Chondrocyte (in vitro differentiated cells): ENCODE measurements at regions not wholly inside any gene's neighbourhood (a gene's known extent, or its start where the extent isn't known, plus 50 kb on each side); places are given as distances from the start of the nearest gene placed in this dataset.

Source experiments
- DNase-seq: peaks from one replicate; pipeline ENCODE4 v3.0.0; 2021; ENCODE audit warnings: mixed read lengths, low spot score
- H3K27ac Mint-ChIP-seq: one replicate; pipeline ENCODE4 v1.8.0; 2021; ENCODE audit warnings: mild to moderate bottlenecking, moderate library complexity, mixed read lengths; ENCODE audit not compliant: unreplicated experiment
- H3K27me3 Mint-ChIP-seq: 2 replicates; pipeline ENCODE4 v1.8.0; 2021; ENCODE audit warnings: low read depth, mixed read lengths
- H3K36me3 Mint-ChIP-seq: 2 replicates; pipeline ENCODE4 v1.8.0; 2021; ENCODE audit warnings: low read depth, mixed read lengths
- H3K4me1 Mint-ChIP-seq: 2 replicates; pipeline ENCODE4 v1.8.0; 2021; ENCODE audit warnings: low read depth, mild to moderate bottlenecking, mixed read lengths
- H3K4me3 Mint-ChIP-seq: one replicate; pipeline ENCODE4 v1.8.0; 2021; ENCODE audit warnings: mild to moderate bottlenecking, moderate library complexity, mixed read lengths; ENCODE audit not compliant: unreplicated experiment
- H3K9me3 Mint-ChIP-seq: 2 replicates; pipeline ENCODE4 v1.8.0; 2021; ENCODE audit warnings: low read depth, mixed read lengths
- TF ChIP-seq, protein P1 (sequence below): fragments of 200-600 bp; sonication (generic); IDR thresholded peaks from 2 replicates; pipeline ENCODE4 v1.5.0; 2021; ENCODE audit warnings: antibody characterized with exemption, mild to moderate bottlenecking, moderate library complexity

DNA sequence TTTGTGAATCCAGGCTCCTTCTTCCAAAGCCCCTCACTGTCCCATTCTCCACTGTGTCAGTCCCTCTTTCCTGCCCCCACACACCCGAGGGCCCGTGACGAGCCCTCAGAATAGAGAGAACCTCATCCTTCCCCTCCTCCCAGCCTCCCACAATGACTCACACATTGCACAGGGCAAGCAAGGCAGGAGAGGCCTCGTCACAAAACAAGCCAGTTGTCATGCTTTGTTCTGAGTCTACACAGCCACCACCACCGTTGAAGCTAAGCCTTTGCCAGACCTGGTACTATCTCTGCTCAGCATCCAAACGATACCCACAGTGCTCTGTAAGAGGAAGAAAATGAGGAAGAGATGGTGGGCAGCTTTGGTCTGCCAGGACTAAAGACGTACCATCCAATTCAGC lies 142.2 kb upstream of the ZNF366 start:
- TF ChIP-seq, protein P1, sequence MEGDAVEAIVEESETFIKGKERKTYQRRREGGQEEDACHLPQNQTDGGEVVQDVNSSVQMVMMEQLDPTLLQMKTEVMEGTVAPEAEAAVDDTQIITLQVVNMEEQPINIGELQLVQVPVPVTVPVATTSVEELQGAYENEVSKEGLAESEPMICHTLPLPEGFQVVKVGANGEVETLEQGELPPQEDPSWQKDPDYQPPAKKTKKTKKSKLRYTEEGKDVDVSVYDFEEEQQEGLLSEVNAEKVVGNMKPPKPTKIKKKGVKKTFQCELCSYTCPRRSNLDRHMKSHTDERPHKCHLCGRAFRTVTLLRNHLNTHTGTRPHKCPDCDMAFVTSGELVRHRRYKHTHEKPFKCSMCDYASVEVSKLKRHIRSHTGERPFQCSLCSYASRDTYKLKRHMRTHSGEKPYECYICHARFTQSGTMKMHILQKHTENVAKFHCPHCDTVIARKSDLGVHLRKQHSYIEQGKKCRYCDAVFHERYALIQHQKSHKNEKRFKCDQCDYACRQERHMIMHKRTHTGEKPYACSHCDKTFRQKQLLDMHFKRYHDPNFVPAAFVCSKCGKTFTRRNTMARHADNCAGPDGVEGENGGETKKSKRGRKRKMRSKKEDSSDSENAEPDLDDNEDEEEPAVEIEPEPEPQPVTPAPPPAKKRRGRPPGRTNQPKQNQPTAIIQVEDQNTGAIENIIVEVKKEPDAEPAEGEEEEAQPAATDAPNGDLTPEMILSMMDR: no peak
- DNase-seq: no peak
- peaks cover 13% of the 10 kb centered on the region for H3K4me1 Mint-ChIP-seq
- H3K4me3 Mint-ChIP-seq: no peak overlapping the region
- H3K27ac Mint-ChIP-seq: no peak overlapping the region
- no peaks in the 10 kb centered on the region for H3K9me3 Mint-ChIP-seq
- no peaks in the 10 kb centered on the region for H3K36me3 Mint-ChIP-seq
- H3K27me3 Mint-ChIP-seq: no peaks in the 10 kb centered on the region

DNA sequence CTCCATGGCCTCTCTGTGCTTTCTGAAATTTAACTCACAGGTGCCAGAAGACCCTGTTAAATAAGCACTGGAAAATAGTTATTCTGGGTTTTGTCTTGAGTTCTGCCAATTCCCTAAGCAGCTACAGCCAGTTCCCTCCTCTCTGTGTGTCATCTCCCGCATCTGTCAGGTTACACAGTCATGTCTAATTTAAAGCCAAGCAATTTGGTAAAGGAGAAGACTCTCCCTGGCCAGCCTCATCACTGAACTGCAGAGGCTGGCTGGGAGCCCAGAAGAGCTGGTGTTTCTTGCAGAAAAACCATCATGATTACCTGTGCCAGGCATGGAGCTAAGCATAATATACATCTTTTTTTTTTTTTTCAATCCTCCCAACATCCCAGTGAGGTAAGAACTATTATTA lies 141.3 kb upstream of the ZNF366 start:
- no peaks in the 10 kb centered on the region for H3K36me3 Mint-ChIP-seq
- H3K4me1 Mint-ChIP-seq: peaks cover 12% of the 10 kb centered on the region
- H3K9me3 Mint-ChIP-seq: no peaks in the 10 kb centered on the region
- DNase-seq: no peak
- TF ChIP-seq, protein P1: no peak
- H3K27me3 Mint-ChIP-seq: no peaks in the 10 kb centered on the region
- no peak overlapping the region for H3K4me3 Mint-ChIP-seq
- H3K27ac Mint-ChIP-seq: no peak overlapping the region

DNA sequence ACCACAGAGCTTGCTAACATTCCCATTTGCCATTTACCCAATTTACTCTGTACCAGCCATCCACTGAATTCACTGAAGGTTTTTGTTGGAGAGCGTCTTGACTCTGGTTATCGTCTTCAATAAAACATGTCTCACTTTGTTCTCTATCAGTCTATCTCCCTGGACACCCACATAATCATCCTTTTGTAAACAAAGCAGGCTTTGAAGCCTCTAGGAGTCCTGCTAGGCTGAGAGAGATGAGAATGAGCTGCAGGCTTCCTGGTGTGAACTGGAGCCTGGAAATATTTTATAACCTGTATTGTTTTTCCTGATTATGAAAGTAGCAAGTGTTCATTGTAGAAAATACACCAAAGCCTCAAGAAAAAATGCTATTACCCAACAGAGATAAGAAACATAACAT lies 140.6 kb upstream of the ZNF366 start:
- Mint-ChIP-seq H3K27ac (no peak overlapping the region), H3K4me3 (no peak overlapping the region), H3K9me3 (no peaks in the 10 kb centered on the region), H3K4me1 (peaks cover 8% of the 10 kb centered on the region), H3K36me3 (no peaks in the 10 kb centered on the region), H3K27me3 (no peaks in the 10 kb centered on the region)
- TF ChIP-seq, protein P1: no peak
- no peak for DNase-seq

DNA sequence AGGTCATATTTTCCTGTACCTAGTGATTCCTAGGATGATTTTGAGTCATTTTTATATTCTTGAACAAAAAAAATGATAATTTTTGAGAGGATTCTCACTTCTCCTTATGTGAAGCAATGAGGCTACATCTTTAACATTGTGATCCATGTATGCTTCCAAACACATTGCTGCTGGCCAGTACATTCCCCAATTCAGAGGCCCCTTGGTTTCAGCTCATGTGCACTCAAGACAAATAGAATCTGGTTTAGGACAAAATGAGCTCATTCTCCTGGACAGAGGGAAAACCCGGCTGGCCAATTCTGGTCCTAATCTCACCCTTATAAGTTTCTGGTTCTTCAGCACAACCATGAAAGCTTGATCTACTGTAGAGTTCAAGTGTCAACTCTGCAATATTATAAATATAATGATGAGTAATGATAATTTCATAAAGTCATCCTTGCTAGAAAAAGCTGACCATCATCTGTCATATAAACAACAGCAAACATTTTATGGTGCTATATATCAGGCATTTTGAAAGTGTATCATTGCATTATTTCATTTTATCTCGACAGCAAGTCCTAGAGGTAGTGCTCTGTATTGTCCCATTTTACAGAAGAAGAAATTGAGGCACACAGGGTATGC lies 139.1 kb upstream of the ZNF366 start:
- H3K36me3 Mint-ChIP-seq: no peaks in the 10 kb centered on the region
- H3K9me3 Mint-ChIP-seq: no peaks in the 10 kb centered on the region
- H3K4me3 Mint-ChIP-seq: no peak overlapping the region
- H3K27ac Mint-ChIP-seq: no peak overlapping the region
- H3K4me1 Mint-ChIP-seq: peaks cover 5% of the 10 kb centered on the region
- DNase-seq: no peak
- no peaks in the 10 kb centered on the region for H3K27me3 Mint-ChIP-seq
- TF ChIP-seq, protein P1: no peak

DNA sequence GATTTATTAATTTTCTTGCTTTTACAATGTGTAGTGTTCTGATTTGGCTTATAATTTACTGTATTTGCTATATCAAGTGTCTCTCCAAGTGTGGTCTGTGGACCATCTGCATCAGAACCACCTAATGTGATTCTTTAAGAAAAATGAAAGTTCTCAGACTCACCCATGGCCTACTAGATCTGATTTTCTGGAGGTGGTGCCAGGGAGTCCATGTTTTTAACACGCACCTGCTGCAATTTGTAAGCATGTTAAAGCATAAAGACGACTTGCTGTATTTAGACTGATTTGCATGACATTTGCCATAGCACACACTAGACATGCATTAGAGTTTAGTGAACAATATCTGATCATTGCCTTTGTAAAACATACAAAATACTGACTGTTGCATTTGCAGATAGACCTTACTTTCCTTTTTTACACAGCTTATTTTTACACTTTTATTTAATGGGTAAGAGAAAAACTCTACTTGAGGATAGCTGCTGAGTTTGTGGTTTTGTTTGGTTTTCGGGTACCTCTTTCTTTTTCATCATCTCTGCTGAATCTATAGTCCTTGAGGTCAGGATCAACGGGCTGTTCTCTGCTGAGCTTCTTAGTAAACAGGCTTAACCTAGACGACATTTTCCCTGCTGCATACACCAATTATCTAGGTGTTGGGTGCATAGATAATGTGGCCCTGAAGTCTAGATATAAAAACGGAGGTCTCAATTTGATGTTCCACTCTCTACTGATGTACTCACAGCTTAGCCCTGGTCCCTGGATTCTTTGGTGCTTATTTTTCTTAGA lies 138.0 kb upstream of the ZNF366 start:
- H3K4me3 Mint-ChIP-seq: no peak overlapping the region
- H3K4me1 Mint-ChIP-seq: peaks cover 5% of the 10 kb centered on the region
- no peaks in the 10 kb centered on the region for H3K27me3 Mint-ChIP-seq
- DNase-seq: no peak
- no peak overlapping the region for H3K27ac Mint-ChIP-seq
- H3K9me3 Mint-ChIP-seq: no peaks in the 10 kb centered on the region
- no peaks in the 10 kb centered on the region for H3K36me3 Mint-ChIP-seq
- TF ChIP-seq, protein P1: no peak
